Stimulated activated CD4-positive, alpha-beta T cell treated with anti-CD3 and anti-CD28 coated beads, Interleukin-1b, Interleukin-23, amount 100 ng/mL, for 1 hour (primary cell): ENCODE measurements at regions not wholly inside any gene's neighbourhood (a gene's known extent, or its start where the extent isn't known, plus 50 kb on each side); places are given as distances from the start of the nearest gene placed in this dataset.
"Not testable (repeated sequence)": the region's sequence is repeated elsewhere in the genome, so short reads cannot be mapped to it uniquely, and the experiment has no call there.

Source experiments
- DNase-seq, 2 donors: peaks; one replicate each; pipeline ENCODE4 v3.0.0-alpha.2; 2020; ENCODE audit warnings: low read depth in 2 of 2

DNA sequence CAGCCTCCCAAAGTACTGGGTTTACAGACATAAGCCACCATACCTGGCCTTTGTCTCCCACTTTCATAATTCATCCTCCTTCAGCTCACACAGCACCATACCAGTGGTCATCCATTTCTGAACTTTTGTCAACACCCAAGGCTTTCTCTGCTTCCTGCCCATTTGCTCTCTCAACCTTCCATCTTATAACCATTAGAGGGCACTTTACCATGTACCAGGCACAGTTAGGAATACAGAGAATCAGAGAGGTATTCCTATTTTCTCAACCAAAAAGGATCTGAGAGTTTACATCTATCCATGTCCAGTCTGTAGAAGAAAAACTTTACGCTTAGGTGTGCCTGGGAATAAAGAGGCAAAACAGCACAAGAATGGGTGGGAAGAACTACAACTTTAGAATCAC, 397.6 kb downstream of the BUD13 start:
- no peak for DNase-seq

DNA sequence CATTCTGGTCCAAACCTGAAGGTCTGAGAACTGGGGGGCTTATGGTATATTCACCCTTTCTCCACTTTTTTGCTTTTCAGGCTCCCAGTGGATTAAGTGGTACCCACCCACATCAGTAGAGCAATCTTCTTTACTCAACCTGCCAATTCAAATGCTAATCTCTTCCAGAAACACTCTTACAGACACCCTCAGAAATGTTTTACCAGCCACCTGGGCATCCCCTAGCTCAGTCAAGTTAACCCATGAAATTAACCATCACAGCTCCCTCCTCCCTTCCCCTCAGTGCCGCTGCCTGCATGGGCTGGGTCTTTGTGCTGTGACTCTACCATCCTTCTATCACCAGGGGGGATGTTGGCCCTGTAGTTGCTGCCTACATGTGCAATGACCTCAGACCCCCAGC, 398.7 kb downstream of the BUD13 start:
- no peak for DNase-seq

DNA sequence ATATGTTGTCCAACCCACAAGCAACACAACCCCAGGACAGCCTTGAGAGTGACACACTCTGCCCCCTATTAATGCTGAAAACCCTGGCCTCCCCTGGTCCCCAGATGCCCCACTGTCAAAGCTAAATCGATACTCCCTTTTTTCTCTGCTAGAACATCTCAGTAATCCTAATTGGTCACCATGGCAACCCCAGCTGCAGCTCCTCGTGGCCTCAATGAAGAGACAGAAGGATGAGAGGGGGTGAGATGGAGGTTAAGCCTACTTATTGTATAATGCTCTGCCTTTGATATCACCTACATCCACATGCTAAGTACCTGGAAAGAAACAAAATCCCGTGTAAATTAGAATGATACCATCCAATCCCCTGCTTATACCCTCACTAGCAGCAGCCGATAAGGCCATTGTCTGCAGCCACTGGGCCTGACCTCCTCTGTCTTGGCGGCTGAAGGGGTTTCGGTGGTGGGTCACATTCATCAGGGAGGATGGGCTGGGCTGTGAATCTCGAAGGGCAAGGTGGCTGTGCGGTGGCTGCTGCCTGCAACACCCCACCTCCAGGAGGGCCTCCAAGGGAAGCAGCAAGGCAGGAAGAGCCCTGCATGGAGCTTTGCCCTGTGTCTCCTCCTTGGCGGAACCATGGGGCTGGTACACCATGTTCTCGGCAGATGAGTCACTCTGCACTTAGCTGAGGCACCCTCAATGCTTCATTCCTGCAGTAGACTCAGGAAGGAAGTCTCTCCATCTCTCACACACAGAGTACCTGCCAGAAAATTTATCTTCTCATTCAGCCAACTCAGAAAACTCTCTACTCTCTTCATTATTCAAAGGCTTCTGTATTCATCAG, 399.5 kb downstream of the BUD13 start:
- no peak for DNase-seq

DNA sequence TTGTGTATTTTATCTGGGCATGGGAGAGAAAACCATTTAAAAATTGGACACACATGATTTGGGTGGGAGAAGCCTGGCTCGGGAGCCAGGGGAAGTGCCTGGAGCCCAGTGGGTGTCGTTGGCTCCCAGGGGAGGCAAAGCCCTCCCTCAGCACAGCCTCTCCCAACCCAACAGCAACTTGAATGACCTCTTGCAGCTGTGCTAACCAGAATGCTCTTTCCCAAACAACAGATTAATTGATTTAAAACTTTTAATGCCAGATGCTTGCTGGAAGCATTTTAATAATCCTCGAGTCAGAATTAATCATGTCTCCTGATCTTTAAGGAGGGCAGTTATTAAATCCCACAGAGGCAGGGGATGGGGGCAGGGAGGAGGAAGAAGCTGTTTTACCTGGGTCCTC, 401.6 kb downstream of the BUD13 start:
- no peak for DNase-seq

DNA sequence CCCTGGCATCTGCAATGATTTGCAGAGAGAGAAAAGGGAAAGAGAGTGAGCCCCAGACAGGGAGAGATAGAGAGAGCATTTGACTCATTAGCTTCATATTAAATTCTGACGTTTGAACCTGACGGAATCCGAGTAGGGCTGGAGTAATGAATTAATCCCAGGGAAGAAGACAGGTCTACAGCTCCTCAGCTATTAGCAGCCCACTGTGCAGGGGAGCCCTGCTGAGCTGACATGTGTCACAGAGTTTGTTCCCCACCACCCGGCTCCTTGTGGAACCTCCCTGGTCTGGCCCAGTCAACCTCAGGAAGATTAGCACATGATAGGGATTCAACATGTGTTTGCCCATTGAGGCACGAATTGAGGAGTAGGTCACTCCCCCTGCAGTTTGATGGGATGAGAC, 404.0 kb downstream of the BUD13 start:
- no peak for DNase-seq

DNA sequence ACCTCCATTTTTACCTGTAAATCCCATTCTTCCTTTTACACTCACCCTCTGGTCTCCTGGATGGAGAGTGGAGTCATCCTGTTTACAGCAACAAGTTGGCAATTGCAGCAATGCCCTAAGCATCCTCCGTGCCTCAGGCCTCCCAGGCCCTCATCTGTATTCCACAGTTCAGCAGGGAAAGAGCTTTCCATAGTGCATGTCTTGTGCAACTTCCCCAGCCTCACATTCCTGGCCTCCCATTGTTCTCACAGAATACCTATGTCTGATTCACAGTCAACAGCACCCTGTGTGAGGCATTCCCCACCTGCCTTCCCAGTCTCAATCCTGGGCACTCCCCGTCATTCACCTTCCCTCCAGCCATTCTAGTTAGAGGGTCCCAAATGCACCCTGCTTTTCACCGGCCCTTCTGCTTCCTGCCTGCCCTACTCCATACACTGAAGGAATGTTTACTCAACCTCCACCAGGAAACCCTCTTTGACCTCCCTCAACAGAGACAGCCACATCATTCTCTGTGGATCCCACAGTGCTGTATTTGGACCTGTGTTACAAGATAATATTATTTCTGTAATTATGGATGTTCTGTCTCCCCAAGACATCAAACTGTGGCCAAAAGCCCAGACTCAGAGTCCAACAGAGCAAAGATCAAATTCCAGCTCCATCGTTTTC, 405.7 kb downstream of the BUD13 start:
- DNase-seq, result no peak

DNA sequence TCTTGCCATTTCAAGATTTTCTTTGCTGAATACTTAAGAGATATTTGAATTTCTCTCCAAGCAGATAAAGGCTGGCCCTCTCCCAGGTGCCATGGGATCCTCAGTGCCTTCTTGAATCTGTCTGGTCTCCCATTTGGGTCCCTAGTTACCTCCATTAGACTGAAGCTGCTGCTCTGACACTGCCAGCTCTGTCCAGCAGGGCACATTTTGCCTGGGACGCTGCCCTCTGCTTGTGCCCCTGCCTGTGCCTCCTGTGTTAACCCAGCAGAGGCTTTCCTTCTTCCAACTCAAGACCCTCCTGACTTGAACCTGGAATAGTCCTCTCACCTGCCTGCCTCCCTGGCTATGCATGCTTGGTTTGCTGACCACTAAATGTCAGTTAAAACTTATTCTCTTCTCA, 406.3 kb downstream of the BUD13 start:
- DNase-seq, result no peak

DNA sequence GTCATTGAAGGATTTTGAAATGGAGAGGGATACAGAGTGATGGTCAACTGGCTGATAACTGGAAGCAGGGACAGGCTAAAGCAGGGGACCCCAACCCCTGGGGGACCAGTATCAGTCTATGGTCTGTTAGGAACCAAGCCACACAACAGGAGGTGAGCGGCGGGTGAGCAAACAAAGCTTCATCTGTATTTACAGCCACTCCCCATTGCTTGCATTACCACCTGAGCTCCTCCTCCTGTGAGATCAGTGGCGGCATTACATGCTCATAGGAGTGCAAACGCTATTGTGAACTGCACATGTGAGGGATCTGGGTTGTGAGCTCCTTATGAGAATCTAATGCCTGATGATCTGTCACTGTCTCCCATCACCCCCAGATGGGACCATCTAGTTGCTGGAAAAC, 407.9 kb downstream of the BUD13 start:
- DNase-seq, result not testable (repeated sequence)

DNA sequence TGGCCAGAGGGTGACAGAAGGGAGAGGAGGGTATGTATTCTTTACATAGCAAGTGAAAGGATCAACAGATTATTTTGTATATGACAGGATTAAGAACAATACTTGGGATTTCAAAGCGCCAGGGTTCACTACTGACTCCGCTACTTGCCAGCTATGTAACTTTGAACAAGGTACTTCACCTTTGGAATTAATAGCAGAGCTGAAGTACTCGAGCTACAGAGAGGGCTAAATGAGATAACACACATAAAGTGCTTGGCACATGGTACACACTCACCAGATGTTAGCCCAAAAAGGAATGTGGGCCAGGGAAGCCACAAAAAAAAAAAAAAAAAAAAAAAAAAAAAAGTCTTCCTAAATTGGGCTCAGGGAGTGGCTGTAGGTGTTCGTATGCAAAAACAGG, 408.4 kb downstream of the BUD13 start:
- no peak for DNase-seq

DNA sequence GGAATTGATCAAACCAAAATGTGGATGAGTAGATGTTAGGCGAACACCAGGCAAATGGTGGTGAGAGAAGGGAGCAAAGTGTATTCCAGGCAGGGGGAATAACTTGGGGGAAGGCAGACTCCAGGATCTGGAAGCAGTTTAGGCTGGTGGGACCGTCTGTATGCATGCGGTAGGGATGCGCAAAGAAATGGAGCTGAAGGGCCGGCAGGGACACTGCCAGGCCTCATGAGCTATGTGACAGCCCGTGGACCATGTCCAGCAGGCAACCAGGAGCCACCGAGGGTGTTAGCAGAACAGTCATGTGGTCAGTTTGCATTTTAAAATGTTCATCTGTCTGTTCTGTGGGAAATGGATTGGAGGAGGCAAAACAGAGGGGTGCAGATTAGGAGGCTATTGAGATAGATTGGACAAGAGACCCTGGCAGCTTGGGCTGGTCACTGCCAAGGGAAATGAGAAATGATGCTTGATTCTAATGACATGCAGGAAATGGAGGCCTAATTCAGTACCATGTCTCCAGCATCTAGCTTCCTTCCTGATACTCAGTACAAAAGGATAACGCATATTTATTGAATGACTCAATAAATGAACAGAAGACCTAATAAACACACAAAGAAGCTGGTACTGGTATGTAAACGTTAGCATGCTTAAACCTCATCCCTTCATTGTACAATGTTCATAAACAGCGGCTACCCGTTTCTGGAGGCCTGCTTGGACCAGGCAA, 412.4 kb downstream of the BUD13 start:
- no peak for DNase-seq

DNA sequence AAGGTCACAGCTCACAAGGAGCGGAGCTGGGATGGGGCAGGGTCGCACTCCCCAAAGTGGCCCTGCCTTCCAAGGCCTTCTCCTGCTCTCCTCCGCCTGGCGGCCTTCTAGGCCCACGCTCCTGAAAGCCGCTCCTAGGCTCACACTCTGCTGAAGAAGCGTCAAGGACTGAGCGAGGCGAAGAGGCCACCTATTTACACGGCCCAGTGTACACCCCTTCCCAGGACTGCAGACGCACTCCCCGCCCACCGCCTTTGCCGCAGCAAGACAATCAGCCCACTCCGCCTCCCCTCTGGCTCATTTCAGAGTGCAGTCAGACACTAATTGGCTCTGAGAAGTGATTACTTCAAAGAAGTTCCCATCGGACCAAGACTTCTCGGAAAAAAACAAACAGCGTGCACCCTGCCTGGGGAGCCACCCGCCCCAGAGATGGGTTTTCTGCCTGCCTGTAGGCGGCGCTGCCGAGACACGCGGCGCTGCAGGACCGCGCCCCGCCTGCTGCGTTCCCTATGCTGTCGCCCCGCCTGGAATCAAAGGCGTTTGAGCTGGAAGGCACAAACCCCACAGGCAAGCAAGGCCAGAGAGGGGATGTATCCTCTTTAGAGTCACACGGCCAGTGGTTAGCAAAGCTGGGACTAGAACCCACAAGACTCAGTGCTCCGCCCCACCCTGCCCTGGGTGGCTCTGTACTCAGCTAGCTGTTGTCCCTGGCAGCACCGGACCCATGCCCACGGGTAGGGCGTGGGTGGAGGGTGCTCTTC, 414.8 kb downstream of the BUD13 start:
- no peak for DNase-seq

DNA sequence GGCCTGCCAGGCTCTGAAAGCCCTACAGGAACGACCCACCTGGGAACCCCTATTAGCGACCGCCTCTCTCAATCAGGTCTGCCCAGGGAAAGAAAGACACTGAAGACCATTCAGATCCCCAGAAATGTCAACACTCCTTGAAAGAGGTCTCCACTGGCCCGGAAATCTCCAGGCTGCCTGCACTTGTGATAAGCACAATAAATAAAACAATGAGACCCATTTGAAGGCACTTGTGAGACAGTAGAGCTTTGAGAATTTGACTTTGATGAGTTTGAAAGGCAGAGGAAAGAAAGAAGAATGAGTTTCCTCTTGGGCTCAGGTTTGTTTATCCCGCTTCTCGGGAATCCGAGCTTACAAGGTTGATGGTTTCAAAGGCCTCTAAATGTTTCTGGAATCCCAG, 416.3 kb downstream of the BUD13 start:
- no peak for DNase-seq

DNA sequence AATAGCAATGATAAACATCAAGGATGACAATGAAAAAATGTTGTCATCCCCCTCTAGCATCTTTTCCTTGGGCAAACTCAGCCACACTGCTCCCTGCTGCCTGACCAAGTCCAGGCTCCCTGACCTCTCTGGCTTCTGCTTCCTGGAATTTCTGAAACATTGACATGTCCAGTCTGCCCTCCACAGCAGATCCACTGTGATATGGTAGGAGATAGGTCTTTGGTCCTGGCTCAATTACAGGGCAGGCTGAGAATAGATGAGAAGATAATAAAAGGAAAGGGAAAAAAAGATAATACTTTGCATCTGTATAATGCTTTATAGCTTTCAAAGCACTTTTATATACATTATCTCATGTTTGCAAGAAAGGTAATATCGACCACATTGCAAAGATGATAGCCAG, 417.7 kb downstream of the BUD13 start:
- DNase-seq, result no peak

DNA sequence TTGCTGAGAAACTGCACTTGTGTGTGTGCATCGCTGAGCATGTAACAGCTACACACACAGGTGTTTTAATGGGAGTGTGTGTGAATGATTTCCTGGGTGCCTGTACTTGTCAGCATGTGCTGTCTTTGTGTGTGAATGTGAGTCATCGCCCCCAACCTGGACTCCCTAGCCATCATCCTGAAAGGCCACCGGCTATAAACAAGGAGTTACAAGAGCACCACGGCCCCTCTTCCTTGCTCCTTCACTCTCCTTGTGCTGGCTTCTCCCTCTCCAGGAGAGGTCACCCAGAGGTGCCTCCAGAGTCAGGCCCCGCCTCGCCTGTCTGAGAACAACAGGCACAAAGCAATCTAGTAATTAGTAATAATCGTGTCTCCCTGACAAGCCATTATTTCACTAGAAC, 419.2 kb downstream of the BUD13 start:
- no peak for DNase-seq

DNA sequence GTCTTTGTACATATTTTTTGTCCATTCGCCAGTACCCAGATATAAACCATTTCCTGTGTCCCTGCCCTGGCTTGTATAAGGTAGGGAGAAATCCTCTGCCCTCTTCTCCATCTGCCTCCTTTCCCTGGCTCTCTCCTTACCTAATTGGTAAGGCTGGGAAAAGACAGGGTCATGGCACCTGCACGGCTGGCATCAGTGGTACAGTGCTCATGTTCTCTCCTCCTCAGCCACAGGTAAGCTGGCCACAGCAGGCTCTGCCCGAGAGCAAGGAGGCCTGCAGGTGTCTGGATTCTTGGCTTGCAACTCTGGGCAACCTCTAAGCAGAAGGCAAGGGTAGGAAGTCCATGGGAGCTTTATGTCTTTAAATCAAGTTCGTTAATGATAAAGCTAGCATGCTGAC, 419.9 kb downstream of the BUD13 start:
- DNase-seq, result no peak

DNA sequence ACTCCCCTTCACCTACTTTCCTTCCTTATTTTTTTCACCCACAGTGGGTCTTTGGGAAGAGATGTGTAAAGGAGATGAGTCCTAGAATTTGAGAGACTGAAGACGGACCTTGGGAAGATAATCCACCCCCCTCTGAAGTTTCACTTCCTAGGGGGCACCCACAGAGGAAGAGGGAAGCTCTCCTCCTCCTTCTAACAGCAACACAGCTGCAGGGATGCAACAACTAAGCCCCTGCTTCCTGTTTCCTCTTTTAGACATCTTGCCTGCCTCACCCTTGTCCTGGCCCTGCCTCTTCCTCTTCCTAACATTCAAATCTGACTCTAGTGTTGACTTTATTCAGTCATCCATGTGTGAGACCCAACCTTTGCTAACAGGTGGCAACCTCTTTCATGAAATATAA, 424.6 kb downstream of the BUD13 start:
- no peak for DNase-seq

DNA sequence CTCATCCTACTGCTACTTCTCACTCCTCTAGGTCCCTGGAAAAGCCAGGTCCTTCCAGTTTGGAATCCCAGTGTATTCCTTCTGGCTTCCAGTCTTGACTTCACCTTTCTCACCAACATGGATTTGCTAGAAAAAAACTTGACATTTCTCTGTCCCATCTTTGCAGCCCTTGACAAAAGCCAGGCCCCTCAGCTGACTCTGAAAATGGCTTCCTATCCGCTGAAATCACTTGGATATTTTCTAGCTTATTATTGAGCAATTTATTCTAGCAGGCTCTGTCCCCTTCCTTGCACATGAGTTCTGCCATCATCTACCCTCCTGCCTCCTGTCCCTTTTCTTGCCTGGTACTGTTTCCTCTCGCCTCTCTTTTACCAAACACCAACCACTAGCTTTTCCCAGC, 427.2 kb downstream of the BUD13 start:
- no peak for DNase-seq

DNA sequence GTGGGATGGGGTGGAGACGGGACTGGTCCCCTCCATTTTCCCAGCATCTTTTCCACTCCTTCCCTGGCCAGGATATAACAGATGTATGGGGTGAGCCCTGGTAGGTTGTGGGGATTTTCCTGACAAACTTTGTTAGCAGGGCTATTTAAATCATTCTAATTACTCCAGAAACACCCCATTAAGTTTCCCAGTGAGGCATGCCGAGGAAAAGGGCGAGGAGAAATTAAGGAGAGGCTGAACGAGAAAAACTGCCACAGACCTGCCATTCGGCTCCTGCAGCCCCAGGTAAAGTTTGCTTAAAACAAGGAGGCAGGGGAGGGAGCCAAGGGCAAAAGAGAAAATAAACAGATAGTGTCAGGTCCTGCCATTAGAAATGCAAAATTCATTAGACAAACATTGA, 428.2 kb downstream of the BUD13 start:
- DNase-seq, result no peak

DNA sequence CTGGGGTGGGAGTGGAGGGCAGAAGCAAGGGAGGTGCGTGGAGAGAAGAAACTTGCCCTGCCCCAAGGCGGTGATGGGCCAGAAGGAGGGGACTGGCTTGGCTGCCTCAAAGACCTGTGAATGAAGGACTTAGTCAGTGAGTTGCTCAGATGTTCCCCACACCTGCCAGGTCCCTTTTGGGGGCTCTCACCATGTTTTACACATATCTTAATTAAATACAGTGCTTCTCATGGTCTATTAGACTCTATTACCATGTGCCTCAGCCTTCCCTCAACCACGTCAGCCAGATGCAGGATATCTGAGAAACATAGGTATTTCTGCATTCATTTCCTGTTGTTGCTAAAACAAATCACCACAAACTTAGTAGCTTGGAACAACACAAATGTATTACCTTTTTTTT, 429.5 kb downstream of the BUD13 start:
- no peak for DNase-seq

DNA sequence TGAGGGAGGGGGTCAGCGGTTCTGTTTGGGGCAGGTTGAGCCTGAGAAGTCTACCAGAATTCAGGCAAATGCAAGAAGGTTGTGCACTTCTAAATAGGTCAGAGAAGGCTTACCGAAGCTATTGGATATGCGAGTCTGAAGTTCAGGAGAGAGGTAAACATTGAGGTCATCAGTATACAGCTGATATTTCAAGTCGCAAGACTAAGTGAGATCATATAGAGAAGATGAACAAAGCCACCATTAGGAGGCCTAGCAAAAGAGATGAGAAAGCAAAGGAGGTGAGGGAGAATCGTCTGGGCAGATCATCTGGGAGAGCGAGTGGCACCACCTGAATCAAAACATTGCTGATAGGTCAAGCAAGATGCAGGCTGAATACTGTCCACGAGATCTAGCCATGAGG, 430.6 kb downstream of the BUD13 start:
- DNase-seq, result no peak

DNA sequence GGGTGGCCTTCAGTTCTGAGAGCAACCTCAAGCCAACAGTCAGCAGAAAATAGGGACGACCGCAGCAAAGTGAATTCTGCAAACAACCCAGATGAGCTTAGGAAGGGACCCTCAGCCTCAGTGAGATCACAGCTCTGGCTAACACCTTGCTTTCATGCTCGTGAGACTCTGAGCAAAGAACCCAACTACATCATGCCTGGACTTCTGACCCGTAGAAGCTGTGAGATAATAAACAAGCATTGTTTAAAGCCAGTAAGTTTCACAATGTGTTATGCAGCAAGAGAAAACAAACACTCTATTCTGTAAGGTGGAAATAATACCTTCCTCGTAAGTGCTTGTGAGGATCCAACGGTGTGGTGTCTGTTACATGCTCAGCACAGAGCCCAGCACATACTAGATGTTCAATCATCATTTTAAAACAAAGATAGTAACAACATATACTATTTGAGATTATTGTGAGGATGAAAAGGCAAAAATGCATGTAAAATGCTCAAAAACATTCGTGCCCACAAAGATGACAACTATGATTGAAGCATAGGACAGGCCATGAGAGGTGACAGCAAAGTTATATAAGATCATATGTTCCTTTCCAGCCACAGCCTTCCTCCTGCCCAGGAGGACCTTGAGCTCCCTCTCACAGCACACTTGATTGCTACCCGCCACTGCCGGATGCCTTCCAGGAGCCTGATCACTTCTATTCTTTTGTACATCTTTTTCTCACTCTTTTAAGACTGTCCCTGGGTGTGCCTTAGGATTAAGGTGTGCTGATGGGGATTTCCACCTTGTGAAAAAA, 433.3 kb downstream of the BUD13 start:
- no peak for DNase-seq
